ENCODE measurements at regions not wholly inside any gene's neighbourhood (a gene's known extent, or its start where the extent isn't known, plus 50 kb on each side); places are given as distances from the start of the nearest gene placed in this dataset.
A peak's percentile ranks its signal among the peaks of the same experiment; 100 is the strongest.
"Not testable (repeated sequence)": the region's sequence is repeated elsewhere in the genome, so short reads cannot be mapped to it uniquely, and the experiment has no call there.

DNA sequence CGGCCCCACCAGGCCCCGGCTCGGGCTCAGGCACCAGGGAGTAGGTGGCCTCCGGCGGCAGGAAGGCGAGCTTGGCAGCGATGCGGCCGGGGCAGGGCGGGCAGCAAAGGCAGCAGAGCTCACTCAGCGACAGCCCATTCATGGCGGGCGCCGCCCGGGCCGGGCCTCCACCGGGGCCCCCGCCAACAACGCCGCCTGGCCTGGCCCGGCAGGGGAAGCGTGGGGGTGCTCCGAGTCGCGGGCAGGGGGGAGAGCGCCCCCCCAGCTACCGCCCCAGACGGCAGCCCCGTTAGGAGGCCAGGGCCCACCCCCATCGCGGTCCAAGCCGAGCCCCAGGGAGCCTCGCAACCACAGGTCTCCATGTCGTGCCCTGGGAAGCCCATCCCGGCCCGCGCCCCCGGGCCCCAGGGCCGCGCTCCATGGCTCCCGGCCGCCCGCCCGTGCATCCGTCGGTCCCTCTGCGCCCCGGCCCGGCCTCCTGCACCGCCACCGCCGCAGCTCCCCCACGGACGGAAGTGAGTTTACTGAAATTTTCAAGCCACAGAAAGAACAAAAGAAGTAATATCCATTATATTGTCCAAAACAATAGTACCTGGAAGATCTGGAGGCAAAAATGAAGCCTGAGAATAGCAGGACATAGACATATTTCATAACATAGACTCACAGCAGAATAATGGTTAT is 126.6 kb upstream of the VPREB1 start:
- not testable (repeated sequence) for DNase-seq

DNA sequence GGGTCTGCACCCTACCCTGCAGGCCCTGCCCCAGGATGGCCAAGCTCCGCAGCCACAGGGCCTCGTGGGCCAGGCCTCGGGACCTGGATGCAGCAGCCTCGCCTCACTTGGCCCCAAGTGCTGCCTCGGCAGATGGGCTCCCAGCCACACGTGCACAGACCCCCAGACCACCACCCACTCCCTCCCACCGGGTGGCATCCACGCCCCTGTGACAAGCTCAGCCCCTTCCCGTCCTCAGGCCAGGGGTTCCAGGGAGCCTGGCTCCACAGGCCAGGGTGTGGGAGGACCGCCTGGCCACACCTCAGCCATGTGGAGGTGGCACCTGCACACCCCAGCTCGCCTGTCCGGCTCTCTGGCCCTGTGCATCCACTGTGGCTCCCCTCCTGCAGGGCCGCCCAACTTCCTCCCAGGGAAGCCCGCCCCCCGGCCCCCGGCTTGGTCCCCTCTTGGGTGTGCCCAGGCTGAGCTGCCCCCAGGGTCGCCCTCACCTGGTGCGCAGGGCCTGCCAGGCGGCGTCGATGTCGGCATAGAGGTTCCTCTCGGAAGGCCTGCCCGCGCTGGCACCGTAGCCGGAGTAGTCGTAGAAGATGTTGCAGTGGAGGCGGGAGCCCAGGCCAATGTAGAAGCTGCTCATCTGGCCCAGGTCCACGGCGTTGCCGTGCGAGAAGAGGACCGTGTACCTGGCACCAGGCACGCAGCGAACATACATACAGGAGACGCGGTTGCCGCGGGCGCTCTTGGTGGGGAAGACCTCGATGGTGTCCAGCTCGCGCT is 127.4 kb upstream of the VPREB1 start:
- DNase-seq, result not testable (repeated sequence)

DNA sequence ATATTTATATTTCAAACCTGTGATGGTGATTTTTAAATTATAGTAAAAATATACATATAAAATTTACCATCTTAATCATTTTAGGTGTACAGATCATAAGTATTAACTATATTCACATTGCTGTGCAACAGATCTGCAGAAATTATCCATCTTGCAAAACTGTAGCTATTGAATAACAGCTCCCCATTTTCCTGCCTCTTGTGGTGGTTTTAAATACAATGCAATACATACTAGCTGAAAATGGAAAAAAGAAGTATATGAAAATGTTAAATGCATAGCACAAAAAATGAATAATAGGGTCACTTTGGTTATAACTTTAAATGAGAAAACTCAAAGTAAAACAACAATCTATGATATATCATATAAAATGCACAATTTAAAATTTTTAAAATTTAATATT is 130.9 kb upstream of the VPREB1 start:
- DNase-seq, result no peak

DNA sequence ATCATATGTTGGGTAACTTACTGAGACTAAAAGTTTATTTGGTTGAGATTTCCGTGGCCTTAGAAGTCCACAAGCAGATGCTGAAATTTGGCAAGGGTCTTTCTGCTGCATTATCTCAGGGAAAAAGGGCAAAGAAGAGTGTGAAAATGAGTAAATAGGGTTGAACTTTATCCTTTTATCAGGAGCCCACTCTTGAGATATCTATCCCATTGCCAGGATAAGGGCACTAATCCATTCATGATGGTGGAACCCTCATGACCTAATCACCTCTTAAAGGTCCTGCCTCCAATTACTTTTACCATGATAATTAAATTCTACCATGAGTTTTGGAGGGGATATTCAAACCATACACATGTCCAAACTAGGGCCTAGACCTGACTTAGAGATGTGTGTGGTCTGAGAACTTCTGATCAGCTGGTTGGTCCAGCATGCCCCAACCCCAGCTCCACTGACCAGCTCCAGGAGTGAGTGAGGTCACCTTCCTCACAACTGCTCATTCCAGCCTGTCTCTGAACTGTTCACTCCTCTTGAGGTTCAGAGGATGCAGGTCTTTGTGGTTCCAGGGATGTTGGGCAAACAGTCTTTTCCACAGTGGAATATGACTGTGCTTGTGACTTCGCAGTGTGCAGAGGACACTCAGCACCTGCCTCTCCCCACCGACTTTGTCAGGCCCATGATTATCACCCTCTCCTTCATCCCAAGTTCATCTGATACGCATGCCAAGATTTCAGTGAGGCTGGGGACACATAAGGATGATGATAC is 130.1 kb upstream of the TOP3B start:
- no peak for DNase-seq

DNA sequence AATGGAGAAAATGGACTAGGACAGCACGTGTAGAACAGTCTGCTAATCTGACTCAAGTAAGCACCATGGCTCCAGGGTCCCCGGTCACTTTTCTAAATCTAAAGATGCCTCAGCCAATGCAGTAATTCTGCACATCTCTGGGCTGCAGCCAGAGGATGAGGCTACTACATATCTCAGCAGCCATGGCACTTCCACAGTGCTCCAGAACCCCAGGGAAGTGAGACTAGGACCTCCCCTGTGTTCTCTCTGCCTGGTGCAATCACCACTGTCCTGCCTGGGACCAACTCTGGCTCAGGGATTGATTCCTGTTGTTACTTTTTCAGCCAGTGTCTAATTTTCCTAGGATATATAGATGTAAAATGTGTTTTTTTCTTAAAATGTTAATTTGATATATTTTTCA is 129.4 kb upstream of the TOP3B start:
- no peak for DNase-seq

DNA sequence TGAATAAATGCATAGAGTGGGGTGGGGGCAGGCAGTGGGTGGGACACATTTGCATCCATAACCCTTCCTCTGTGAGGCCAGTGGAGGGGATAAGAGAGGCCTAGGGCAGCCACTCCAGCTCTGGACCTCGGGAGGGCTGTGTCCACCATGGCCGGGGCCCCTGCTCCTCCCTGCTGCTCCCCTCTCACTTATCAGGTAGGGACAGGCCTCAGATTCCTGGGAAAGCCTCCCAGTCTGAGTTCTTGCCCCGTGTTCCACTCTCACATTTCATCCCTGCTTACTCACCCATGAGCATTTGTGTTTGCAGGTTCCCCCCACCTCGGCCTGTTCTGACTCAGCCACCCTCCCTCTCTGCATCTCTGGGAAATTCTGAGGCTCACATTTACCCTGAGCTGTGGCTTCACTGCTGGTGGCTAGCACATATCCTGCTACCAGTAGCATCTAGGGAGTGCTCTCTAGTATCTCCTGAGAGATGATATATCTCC is 128.7 kb upstream of the TOP3B start:
- DNase-seq, result peak; percentile 46

DNA sequence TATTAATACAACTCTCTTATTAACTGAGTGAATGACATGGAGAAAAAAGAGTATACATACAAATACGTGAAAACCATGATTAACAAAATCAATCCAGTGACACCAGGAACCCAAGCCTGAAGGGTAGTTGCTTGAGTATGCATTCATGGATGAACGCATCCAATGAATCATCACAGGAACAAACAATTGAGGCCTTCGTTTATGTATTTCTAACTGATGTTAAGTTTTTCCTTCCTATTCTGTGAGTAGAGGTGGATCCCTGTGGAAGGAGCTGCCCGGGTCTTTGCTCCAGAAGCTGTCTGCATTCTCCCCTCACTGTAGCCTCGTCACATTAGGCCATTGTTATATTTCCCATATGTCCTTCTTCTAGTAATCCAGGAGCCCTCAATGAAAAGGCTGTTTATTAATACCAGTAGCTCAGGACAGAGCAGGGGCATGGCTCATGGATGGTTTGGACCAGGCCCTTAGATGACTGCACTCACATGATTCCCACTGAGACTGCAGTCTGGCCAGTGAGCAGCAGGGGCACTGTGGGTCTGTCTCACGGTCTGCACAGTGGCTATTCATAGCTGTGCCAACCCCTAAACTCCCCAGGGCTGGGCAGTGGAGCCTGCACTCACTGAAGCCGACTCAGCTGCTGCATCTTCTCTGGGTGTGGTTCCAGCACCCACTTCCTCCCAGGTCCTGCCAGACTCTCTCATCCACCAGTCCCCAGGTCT is 128.1 kb upstream of the TOP3B start:
- peak; percentile 79 for DNase-seq

DNA sequence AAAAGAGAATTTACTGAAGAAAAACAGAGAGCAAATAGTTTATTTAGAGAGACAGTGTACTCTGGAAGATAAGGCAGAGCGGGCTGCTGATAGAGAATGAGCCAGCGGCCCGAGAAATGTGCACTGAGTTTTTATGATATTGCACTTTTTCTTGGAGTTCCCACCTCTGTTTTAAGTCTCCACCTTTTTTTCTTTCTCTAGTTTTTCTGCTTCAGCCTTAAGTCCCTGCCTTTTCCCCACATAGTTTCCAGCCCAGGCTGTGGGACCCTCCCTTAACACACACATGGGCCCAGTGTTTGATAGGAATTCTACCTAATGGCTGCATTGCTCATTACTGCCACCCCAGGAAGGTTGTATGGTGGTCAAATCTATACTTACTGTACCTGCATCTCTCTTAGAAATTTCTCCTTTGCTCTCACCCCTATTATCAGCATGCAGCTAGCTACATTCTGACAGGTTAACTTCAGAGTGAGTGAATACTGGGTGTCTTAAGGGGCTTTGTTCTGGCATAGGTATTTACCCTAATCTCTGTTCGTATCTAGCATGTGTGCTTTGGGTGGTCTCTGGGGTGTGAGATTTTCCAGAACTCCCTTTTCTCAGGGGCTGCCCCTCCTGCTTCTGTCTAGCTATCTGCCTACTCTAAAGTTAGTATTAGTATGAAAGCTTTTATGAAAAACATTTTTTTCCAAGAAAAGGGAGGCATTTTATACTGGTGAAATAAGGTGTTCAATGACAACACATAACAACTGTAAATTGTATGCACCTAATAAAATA is 127.3 kb upstream of the TOP3B start:
- peak; percentile 22 for DNase-seq

DNA sequence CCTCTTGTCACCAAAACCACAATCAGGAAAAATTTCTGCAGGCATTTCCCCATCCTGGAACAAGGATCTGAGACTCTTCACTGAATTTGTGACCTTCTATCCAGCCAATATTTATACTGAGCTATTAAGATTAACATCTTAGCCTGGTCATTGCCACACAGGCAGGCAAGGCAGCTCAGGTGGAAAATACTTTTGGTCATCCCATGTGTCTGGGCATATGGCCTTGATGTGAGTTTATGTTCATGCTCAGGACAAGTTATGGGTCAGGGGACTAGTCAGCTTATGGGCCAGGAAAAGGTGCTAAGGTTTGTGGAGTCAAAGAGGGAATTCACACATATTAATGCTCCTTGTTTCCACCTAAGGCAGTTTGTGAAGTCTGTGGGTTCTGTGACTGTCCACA is 124.3 kb upstream of the TOP3B start:
- DNase-seq, result no peak

DNA sequence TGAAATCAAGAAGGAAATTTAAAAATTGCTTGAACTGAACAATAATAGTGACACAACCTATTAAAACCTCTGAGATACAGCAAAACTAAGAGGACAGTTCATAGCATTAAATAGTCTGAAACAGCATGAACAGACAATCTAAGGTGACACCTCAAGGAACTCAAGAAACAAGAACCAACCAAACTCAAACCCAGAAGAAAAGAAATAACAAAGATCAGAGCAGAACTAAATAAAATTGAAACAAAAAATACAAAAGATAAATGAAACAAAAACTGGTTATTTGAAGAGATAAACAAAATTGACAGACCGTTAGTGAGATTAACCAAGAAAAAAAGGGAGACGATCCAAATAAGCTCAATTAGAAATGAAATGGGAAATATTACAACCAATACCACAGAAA is 122.8 kb upstream of the TOP3B start:
- DNase-seq, result no peak

DNA sequence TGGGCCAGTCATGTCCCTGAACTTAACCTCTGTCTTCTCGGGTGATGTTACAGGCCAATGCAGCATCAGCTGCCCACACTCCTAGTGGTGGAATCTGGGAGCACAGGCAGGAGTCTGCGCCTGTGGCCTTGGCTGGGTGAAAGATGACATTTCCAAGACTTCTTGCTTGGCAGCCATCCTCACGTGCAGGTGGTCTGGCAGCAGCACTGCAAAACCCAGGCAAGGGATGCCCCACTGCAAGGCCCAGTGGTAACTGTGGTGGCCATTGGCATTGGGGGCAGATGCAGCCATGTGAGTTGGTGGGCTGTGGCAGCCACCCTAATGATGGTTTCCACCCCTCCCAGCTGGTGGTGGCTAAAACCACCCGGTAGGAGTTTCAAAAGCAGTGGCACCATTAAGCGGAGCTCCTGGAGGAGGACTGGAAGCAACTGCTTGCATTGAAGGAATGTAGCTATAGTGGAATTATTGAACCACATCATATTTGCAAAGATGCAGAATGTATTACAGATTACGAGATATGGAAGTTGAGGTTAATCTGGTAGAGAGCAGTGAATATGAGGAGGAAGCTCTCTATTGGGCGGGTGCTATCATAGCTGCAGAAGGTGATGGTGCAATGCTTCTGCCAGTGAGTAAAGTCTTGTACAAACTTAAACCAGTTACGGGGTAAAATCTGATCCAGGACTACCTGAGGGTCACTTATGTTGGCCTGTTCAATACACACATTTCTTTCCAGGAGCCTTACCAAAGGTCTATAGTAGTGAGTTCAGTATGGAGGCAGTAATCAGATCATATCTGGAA is 120.7 kb upstream of the TOP3B start:
- peak; percentile 10 for DNase-seq

DNA sequence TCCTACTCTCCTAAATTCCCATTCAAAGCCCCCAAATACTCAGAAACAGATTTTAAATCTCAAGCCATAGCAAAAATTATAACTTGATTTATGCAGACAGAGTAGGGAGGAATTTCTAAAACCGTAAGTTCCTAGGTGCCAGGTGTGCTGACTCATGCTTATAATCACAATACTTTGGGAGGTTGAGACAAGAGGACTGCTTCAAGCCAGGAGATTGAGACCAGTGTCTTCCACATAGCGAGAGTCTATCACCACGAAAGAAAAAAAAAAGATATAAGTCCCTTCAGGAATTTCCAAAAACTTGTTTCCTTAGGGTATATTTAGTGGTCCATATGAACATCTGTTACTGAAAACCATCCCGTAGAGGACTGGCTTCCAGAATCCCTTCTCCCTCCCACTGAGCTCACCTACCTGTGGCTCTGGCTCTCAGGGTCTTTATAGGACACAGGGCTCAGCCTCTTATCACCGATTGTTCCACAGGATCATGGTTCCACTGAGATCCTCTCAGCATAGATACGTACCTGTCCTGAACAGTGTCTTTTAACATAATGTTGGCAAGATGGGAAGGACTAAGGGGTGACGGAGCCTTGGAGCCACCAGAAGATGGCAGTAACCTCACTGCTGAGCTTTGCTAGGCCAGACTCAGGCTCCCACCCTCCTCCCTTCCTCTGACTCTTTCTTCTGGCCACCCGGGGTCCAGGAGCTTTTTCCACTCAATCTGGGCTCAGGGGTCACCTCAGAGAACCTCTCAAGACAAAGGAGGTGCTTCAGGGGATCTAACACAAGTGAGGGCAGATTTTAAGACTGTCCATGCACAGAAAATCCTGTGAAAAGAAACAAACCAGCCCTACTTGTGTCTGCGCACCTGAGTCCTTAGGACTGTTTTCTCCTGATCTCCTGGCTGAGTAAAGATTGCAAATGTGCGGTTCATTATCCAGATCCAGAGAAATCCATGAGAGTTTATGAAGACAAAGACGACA is 117.5 kb upstream of the TOP3B start:
- DNase-seq, result peak; percentile 12

DNA sequence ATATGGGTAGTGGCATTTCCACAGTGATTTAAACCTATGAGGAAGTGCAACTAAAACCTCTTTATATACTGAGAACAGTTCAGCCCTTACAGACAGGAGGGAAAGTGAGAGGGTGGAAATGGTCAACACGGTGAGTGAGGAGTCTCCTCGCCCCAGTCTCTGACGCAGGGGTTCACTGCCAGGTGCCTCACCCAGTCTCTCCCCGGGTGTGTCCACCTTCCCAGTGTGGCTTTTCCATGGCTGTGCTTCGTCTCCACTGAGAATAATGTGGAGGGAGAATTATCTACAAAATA is 116.6 kb upstream of the TOP3B start:
- DNase-seq, result no peak

DNA sequence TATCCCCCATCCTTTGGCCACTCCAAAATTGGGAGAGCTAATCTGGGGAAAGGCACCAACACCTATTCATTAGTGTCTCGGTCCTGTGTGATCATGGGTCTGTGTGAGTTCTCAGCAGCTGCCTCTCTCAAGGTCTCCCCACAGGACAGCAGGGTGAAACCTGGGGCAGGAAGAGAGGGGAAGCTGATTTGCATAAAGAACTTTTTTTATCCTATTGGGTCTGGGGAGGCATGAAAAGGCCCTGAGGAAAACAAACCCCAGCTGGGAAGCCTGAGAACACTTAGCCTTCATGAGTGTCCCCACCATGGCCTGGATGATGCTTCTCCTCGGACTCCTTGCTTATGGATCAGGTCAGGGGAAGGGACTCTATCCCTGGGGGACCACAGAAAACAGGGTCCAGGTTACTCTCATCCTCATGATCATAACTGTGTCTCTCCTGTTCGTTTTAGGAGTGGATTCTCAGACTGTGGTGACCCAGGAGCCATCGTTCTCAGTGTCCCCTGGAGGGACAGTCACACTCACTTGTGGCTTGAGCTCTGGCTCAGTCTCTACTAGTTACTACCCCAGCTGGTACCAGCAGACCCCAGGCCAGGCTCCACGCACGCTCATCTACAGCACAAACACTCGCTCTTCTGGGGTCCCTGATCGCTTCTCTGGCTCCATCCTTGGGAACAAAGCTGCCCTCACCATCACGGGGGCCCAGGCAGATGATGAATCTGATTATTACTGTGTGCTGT is 116.0 kb upstream of the TOP3B start:
- no peak for DNase-seq

DNA sequence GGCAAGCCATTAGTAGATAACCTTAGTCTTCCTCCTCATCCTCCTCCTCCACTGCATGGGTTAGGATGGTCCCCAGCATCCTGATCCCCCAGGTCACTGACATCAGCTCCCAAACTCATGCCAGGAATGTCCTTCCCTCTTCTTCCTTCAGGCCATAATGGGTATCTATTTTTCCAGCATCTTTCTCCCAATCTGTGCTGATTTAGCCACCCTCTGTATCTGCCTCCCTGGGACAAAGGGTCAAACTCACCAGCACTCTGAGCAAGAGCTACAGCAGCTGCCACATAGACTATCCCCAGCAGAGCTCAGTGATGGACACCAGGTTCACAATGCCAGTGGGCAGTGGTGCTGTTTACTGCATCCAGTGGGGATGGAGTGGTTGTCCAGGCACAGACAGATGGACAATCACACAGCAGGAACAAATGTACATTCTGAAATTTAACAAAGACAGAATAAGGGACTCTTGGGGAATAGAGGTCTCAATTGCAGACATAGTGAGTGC is 115.2 kb upstream of the TOP3B start:
- DNase-seq, result no peak

DNA sequence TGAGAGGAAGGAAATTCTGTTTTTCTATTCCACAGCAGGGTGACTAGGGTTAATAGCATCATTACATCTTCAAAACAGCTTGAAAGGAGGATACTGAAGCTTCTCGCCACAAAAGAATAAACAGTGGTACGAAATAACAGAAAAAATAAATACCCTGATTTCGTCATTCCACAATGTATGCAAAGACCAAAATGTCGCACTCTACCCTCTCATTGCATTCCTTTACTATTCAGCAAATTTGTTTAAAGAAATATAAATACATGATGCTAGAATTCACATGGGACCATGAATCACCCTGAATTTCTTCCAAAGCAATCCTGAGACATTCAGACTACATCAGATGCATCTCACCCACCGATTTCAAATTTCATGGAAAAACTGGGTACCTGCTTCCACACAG is 112.3 kb upstream of the TOP3B start:
- DNase-seq, result no peak

DNA sequence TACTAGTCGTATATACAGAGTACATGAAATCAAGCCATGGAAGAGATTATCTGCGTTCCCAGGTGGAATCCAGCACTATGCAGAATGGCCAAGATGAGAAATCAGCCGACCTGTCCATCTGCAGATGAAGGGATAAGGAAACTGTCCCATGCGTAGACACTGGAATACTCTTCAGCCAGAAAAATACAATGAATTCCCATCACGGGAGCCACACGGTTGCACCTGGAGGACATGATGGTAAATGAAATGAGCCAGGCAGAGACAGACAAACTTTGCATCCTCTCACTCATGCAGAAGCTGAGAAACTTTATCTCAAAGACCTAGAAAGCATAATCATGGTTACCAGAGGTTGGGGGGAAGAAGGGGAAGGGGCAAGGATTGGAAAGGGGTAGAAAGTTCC is 111.9 kb upstream of the TOP3B start:
- DNase-seq, result no peak

DNA sequence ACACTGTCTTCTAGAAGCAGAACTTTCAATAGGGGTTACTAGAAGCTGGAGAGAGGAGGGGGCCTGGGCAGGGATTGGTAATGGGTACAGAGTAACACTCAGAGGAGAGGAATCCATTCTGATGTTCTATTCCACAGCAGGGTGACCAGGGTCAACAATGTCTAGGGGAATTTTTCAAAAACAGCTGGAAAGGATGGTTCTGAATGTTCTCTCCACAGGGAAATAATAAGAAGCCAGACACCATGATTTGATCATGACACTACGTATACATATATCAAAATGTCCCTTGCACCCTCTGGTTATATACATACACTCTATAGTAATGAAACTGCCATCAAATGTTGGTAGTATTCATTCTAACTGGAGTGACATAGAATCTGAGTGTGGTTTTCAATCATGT is 111.2 kb upstream of the TOP3B start:
- DNase-seq, result no peak

DNA sequence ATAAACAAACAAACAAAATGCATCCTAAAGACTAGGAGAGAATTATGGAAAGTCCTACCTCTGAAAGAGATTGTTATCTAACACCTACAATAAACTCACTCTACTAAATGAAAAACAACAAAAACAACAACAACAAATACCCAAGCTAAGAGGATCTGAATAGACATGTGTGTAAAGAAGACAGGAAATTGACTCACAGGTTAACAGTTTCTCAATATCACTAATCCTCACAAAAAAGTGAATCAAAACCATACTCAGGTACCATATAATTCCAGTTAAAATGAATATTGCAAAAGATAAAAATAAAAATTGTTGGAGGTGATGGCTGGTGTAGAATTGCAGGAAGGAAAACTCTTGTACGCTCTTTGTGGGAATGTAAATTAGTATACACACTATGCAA is 110.4 kb upstream of the TOP3B start:
- no peak for DNase-seq
